ENCODE measurements at regions not wholly inside any gene's neighbourhood (a gene's known extent, or its start where the extent isn't known, plus 50 kb on each side); places are given as distances from the start of the nearest gene placed in this dataset.
"Not testable (repeated sequence)": the region's sequence is repeated elsewhere in the genome, so short reads cannot be mapped to it uniquely, and the experiment has no call there.

- H3K27ac Mint-ChIP-seq (ENCODE audit: low read depth, unreplicated experiment); H3K4me1 Mint-ChIP-seq (ENCODE audit: insufficient read depth, unreplicated experiment); H3K27me3 Mint-ChIP-seq (ENCODE audit: insufficient read depth, unreplicated experiment); H3K36me3 Mint-ChIP-seq (ENCODE audit: insufficient read depth, unreplicated experiment); CTCF ChIA-PET; intact Hi-C loops (cut with micrococcal nuclease); H3K4me3 Mint-ChIP-seq (ENCODE audit: unreplicated experiment); H3K9me3 Mint-ChIP-seq (ENCODE audit: unreplicated experiment); POLR2A ChIA-PET; BruUV-seq (replicated peaks): not testable (repeated sequence)
- peak; percentile 0 for DNase-seq (ENCODE audit: unreplicated experiment)
Observed at GRCh38 chr9:64920147-64920546, 364.9 kb downstream of the FOXD4L5 start.

- H3K36me3 Mint-ChIP-seq (ENCODE audit: insufficient read depth, unreplicated experiment); H3K27me3 Mint-ChIP-seq (ENCODE audit: insufficient read depth, unreplicated experiment); H3K4me1 Mint-ChIP-seq (ENCODE audit: insufficient read depth, unreplicated experiment): not testable (repeated sequence)
Observed at GRCh38 chr9:64888643-64889042, 396.4 kb downstream of the FOXD4L5 start.

GRCh38 chr9:64870594-64870993 is 414.4 kb downstream of the FOXD4L5 start:
- H3K4me3 Mint-ChIP-seq (ENCODE audit: unreplicated experiment); H3K27me3 Mint-ChIP-seq (ENCODE audit: insufficient read depth, unreplicated experiment); BruUV-seq (replicated peaks); intact Hi-C loops (cut with micrococcal nuclease); H3K27ac Mint-ChIP-seq (ENCODE audit: low read depth, unreplicated experiment); POLR2A ChIA-PET; CTCF ChIA-PET; H3K36me3 Mint-ChIP-seq (ENCODE audit: insufficient read depth, unreplicated experiment); H3K4me1 Mint-ChIP-seq (ENCODE audit: insufficient read depth, unreplicated experiment); H3K9me3 Mint-ChIP-seq (ENCODE audit: unreplicated experiment); DNase-seq (ENCODE audit: unreplicated experiment): not testable (repeated sequence)

More at GRCh38 chr9:64888643-64889042, 396.4 kb downstream of the FOXD4L5 start:
- BruUV-seq (replicated peaks); H3K9me3 Mint-ChIP-seq (ENCODE audit: unreplicated experiment); POLR2A ChIA-PET; DNase-seq (ENCODE audit: unreplicated experiment); intact Hi-C loops (cut with micrococcal nuclease); H3K4me3 Mint-ChIP-seq (ENCODE audit: unreplicated experiment); H3K27ac Mint-ChIP-seq (ENCODE audit: low read depth, unreplicated experiment); CTCF ChIA-PET: not testable (repeated sequence)
